ENCODE measurements at regions not wholly inside any gene's neighbourhood (a gene's known extent, or its start where the extent isn't known, plus 50 kb on each side); places are given as distances from the start of the nearest gene placed in this dataset.

DNA sequence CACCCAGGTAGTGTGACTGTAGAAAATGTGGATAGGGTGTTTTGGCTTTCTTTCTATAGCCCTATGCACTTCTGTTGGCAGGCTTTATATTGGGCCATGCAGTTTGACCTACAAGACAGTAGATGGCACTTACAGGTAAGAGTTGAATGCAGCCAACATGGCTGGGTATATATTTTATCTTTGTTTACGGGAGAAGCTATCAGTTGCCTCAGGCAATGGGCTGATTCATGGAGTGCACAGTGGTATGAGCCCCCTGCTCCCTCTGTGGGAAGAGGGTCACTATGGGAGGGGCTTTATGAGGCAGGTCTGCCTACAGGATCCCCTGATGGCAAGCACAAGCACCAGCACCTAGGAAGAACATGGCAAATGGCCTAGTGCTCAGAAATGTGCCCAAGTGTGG, 301.2 kb upstream of the CDIN1 start:
- Mint-ChIP-seq H3K27ac (no peak overlapping the region), H3K27me3 (no peaks in the 10 kb centered on the region), H3K36me3 (ENCODE audit: low read depth) (no peaks in the 10 kb centered on the region), H3K9me3 (peaks cover 16% of the 10 kb centered on the region), H3K4me3 (no peak overlapping the region), H3K4me1 (no peaks in the 10 kb centered on the region)
- no peak for ATAC-seq (replicated peaks)

DNA sequence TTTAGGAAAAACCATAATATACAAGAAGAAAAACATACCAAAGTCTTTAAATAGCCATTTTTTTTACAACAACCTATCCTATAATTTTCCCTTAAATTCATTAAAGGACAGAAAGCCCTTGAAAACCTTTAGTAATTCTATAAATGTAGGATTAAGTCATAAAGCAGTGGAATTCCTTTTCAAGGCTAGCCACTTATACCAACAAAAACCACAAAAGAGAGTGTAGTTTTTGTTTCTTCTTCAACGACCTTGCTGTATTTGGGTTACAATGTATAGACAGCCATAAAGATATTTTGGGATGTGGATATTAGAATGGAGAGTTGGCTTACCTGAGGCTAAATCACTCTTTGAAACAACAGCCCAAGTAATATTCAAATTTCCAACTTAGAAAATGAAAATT, 296.6 kb upstream of the CDIN1 start:
- peaks cover 18% of the 10 kb centered on the region for H3K9me3 Mint-ChIP-seq
- no peak overlapping the region for H3K4me3 Mint-ChIP-seq
- ATAC-seq (replicated peaks): no peak
- no peaks in the 10 kb centered on the region for H3K27me3 Mint-ChIP-seq
- H3K4me1 Mint-ChIP-seq: no peaks in the 10 kb centered on the region
- H3K36me3 Mint-ChIP-seq (ENCODE audit: low read depth): no peaks in the 10 kb centered on the region
- H3K27ac Mint-ChIP-seq: no peak overlapping the region

DNA sequence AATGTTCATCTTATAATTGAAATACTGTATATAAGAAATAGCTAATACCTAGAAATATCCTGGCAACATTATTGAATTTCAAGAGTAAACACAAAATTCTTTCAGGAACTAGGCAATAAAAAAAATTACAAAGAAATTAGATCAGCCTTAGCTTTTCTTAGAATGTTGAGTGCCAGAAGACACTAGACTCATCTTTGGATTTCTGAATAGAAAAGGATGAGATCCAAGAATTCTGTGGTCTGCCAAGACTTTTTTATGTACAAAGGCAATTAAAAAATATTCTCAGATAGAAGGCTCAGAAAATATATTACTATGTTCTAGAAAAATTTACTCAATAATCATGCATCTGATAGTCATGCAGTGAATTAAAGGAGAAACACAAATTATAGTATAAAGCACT, 294.5 kb upstream of the CDIN1 start:
- ATAC-seq (replicated peaks): no peak
- H3K27ac Mint-ChIP-seq: no peak overlapping the region

DNA sequence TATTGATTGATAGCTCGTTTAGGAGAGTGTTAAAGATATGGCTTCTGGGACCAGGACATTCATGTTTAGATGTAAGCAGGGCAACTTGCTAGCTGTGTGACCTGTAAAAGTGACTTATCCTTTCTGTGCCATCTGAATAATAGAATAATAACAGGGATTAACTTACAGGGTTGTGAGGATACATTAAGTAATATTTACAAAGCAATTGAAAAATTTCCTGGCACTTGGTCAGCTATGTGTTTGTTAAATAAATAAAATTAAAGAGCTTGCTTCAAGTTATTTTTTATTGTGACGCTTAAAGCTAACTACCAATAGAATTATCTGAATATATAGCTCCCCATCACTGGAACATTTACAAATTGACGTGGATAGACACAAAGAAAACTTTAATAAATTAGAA, 287.9 kb upstream of the CDIN1 start:
- H3K9me3 Mint-ChIP-seq: peaks cover 6% of the 10 kb centered on the region
- H3K4me1 Mint-ChIP-seq: no peaks in the 10 kb centered on the region
- H3K27ac Mint-ChIP-seq: no peak overlapping the region
- H3K36me3 Mint-ChIP-seq (ENCODE audit: low read depth): no peaks in the 10 kb centered on the region
- H3K27me3 Mint-ChIP-seq: peaks cover 8% of the 10 kb centered on the region
- ATAC-seq (replicated peaks): no peak
- no peak overlapping the region for H3K4me3 Mint-ChIP-seq

More for the DNA sequence above, 294.5 kb upstream of the CDIN1 start:
- H3K4me3 Mint-ChIP-seq: no peak overlapping the region
- H3K9me3 Mint-ChIP-seq: peaks cover 10% of the 10 kb centered on the region
- H3K27me3 Mint-ChIP-seq: peaks cover 2% of the 10 kb centered on the region
- no peaks in the 10 kb centered on the region for H3K36me3 Mint-ChIP-seq (ENCODE audit: low read depth)
- no peaks in the 10 kb centered on the region for H3K4me1 Mint-ChIP-seq

DNA sequence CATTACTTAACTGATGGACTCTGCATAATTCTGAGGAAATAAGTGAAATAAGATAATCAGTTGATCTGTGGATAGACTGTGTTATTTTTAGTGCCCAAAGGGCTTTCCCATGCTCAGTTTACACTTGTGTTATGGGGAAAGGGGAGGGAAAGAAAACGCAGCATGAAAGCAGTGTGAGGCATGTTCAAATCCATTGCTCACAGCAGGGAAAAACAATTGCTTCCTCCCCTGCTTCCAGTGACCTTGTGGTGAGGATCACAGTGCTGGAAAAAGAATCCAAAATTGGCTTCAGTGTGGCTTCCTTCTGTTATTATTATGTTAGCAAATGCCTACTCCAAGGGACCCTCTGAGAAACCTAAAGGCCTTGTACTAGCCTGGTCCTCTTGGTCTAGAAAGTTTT, 285.1 kb upstream of the CDIN1 start:
- Mint-ChIP-seq H3K4me3 (no peak overlapping the region), H3K36me3 (ENCODE audit: low read depth) (no peaks in the 10 kb centered on the region), H3K27ac (no peak overlapping the region), H3K9me3 (no peaks in the 10 kb centered on the region), H3K27me3 (peaks cover 8% of the 10 kb centered on the region), H3K4me1 (no peaks in the 10 kb centered on the region)
- ATAC-seq (replicated peaks): no peak

DNA sequence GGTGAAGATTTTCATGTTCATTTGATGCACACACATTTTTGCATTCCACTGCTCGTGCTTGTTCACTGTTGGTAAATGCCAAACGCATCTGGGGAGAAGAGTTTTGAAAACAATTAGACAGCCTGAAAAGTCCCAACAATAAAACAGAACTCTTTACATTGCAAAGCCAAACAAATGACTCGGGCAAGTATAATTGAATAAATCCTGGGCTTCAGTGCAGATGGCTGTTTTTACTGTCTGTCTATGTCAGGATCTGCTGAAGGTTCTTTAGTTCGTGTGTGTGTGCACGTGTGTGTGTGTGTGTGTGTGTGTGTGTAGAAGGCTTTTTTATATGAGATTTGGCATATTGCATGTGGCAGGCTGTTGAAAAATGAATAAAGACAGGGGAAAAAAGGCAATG, 277.5 kb upstream of the CDIN1 start:
- H3K27me3 Mint-ChIP-seq: no peaks in the 10 kb centered on the region
- no peak for ATAC-seq (replicated peaks)
- no peak overlapping the region for H3K4me3 Mint-ChIP-seq
- H3K36me3 Mint-ChIP-seq (ENCODE audit: low read depth): no peaks in the 10 kb centered on the region
- H3K27ac Mint-ChIP-seq: no peak overlapping the region
- no peaks in the 10 kb centered on the region for H3K9me3 Mint-ChIP-seq
- H3K4me1 Mint-ChIP-seq: no peaks in the 10 kb centered on the region

DNA sequence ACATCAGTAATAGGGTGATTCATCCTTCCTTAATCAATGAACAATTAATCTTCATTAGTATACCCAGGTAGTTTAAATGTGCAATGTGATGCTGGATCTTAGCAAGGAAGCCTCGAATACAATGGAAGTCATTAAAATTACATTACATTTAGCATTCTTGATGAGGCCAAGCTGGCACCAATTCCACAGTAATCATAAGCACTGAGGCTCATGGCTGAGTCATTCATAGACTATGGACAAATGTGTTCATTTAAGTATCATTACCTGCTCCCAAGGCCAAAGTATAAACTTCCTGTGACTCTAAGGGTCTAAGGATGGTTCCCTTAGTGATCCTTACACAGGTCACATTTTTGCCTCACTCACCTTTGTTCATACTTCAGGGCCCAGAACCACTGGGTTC, 266.4 kb upstream of the CDIN1 start:
- ATAC-seq (replicated peaks): no peak

DNA sequence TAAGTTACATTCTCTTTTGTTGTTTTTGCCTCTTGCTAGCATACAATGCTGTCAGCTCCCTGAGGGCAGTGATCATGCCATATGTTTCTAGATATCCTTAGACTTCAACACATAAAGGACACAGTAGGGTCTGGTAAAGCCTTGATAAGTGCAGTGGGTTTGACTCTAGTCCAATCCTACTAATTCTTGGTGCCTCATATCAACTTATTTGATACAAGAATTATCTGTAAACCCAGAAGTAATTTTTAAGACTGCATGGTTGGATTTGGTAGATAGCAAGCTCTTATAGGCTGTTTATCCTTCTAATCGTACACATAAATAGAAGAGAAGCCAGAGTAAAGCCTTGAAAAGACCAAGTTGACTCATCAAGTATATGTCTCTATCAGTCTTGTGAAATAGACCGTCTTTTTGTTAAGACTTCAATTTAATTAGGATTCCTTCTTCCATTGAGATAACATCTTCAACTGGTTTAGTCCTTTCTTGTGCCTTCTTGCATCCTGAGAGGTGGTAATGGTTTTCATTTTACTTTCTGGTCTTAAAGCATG, 265.6 kb upstream of the CDIN1 start:
- no peaks in the 10 kb centered on the region for H3K4me1 Mint-ChIP-seq
- no peak overlapping the region for H3K27ac Mint-ChIP-seq
- no peak for ATAC-seq (replicated peaks)
- no peak overlapping the region for H3K4me3 Mint-ChIP-seq
- no peaks in the 10 kb centered on the region for H3K36me3 Mint-ChIP-seq (ENCODE audit: low read depth)
- no peaks in the 10 kb centered on the region for H3K9me3 Mint-ChIP-seq
- no peaks in the 10 kb centered on the region for H3K27me3 Mint-ChIP-seq

More for the DNA sequence above, 266.4 kb upstream of the CDIN1 start:
- no peaks in the 10 kb centered on the region for H3K27me3 Mint-ChIP-seq
- no peaks in the 10 kb centered on the region for H3K9me3 Mint-ChIP-seq
- no peaks in the 10 kb centered on the region for H3K36me3 Mint-ChIP-seq (ENCODE audit: low read depth)
- no peak overlapping the region for H3K27ac Mint-ChIP-seq
- H3K4me3 Mint-ChIP-seq: no peak overlapping the region
- H3K4me1 Mint-ChIP-seq: no peaks in the 10 kb centered on the region

DNA sequence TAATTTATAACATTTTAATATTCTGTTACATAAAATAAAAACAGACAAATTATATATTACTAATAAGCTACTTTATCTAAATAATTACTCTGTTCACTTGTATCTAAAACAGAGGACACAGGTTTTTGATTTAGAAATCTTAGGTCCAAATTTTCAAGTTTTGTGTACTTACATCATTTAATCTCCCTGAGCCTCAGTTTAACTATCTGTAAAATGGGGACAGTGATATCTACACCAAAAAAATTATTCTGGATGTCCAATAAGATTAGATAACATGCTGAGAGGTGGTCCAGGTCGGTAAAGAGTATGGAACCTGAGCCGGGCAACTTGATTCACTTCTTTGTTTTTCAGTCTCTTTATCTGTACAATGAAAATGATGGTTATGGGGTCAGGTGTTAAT, 263.8 kb upstream of the CDIN1 start:
- Mint-ChIP-seq H3K4me1 (no peaks in the 10 kb centered on the region), H3K36me3 (ENCODE audit: low read depth) (no peaks in the 10 kb centered on the region), H3K27ac (no peak overlapping the region), H3K4me3 (no peak overlapping the region), H3K9me3 (no peaks in the 10 kb centered on the region), H3K27me3 (no peaks in the 10 kb centered on the region)
- ATAC-seq (replicated peaks): no peak

DNA sequence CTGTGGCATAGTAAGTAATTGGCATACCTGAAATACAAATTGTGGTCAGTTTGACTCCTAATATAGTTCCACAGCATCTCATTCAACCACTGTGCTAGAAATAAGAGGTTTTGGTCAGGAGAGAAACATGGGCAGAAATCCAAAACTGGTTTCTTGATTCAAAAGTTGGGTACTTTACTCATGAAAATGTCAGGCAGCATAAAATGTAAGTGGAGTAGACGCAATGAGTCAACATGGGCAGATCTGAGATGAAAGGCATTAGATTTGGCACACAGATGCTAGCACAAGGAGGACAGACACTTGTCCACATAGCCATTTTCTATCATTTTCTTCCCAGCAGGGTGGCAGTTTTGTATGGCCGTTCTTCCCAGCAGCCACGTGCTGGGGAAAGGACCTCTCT, 255.8 kb upstream of the CDIN1 start:
- no peak overlapping the region for H3K27ac Mint-ChIP-seq
- H3K4me1 Mint-ChIP-seq: no peaks in the 10 kb centered on the region
- H3K4me3 Mint-ChIP-seq: no peak overlapping the region
- H3K27me3 Mint-ChIP-seq: no peaks in the 10 kb centered on the region
- no peaks in the 10 kb centered on the region for H3K36me3 Mint-ChIP-seq (ENCODE audit: low read depth)
- peaks cover 10% of the 10 kb centered on the region for H3K9me3 Mint-ChIP-seq
- no peak for ATAC-seq (replicated peaks)

DNA sequence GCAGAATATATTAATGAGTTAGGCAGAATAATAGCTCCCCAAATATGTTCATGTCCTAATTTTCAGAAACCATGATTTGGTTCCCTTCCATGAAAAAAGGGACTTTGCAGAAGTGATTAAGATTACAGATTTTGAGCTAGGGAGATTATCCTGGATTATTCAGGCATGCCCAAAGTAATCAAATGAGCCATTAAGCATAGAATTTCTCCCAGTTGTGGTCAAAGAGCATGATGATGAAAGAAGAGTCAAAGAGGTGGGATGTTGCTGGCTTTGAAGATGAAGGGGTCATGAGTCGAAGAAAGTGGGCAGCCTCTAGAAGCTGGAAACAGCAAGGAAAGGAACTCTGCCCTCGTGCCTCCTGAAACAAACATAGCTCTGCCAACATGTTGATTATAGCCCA, 254.2 kb upstream of the CDIN1 start:
- Mint-ChIP-seq H3K27me3 (no peaks in the 10 kb centered on the region), H3K4me3 (no peak overlapping the region), H3K9me3 (peaks cover 10% of the 10 kb centered on the region), H3K27ac (no peak overlapping the region), H3K4me1 (no peaks in the 10 kb centered on the region), H3K36me3 (ENCODE audit: low read depth) (no peaks in the 10 kb centered on the region)
- ATAC-seq (replicated peaks): no peak

DNA sequence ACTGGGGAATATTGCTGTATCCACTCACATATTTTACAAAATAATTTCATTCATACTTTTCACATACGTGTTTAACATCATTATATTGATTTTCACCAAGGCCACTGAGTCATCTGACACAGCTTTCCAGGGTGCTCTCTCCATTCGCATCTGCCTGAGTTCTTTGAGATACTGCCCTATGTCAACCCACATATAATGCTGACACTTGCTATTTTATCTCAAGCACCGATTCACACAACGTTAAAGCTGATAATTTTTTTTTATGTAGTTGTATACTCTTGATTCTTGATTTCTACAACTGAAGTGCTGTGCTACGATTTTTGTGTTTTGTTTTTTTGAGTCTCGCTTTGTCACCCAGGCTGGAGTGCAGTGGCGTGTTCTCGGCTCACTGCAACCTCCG, 249.8 kb upstream of the CDIN1 start:
- no peak overlapping the region for H3K27ac Mint-ChIP-seq
- H3K4me3 Mint-ChIP-seq: no peak overlapping the region
- no peaks in the 10 kb centered on the region for H3K4me1 Mint-ChIP-seq
- no peak for ATAC-seq (replicated peaks)
- no peaks in the 10 kb centered on the region for H3K36me3 Mint-ChIP-seq (ENCODE audit: low read depth)
- no peaks in the 10 kb centered on the region for H3K27me3 Mint-ChIP-seq
- H3K9me3 Mint-ChIP-seq: peaks cover 3% of the 10 kb centered on the region

DNA sequence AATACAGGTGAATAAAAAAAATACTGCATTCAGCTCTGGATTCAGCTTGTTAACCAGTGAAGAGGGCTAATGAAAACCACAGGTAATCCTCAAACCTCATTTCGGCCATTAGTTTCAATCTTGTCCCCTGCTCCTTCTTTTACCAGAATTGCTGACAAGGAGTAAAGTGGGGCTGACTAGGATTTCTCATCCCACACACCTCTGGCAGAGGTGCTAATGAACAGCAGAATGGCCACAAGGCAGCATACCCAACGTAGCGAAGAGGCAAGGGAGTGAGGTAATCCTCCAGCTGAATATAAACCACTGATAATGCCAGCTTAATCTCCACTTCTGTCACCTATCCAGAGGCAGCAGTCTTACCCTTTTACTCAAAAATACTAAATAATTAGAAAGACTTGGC, 248.8 kb upstream of the CDIN1 start:
- Mint-ChIP-seq H3K27me3 (no peaks in the 10 kb centered on the region), H3K27ac (no peak overlapping the region), H3K4me1 (no peaks in the 10 kb centered on the region), H3K36me3 (ENCODE audit: low read depth) (no peaks in the 10 kb centered on the region), H3K9me3 (peaks cover 3% of the 10 kb centered on the region), H3K4me3 (no peak overlapping the region)
- ATAC-seq (replicated peaks): no peak

DNA sequence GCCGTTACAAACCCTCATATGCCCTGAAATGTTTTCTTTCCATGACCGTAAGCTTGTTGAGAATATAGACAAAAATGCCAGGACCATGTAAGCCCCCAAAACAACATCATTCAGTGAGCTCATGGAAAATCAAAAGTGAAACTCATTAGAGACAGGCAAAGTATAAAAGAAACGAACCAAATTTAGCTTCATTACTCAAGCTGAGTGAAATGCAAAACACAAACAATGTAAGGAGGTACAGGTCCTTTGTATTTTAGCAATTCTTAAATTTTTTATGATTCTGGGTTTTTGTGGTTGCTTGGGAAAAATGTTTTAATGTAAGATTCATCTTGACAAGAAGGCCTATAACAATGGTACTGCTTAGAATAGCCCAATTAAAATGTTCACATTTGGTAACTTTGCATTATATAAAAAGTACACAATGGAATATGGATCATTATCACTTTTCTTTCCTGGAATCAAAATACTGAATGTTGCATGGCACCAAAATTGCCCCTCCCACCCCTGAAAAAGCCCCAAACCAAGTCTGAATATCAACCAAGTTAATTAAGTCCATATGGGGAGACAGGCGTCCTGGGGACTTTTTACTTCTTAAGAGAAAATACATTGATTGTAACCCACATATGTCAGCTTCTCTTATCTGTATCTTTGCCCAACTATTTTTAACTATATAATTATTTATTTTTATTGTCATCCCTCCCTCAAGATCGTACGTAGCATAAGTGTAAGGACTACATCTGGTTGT, 247.7 kb upstream of the CDIN1 start:
- Mint-ChIP-seq H3K27me3 (no peaks in the 10 kb centered on the region), H3K9me3 (peaks cover 3% of the 10 kb centered on the region), H3K4me3 (no peak overlapping the region), H3K4me1 (no peaks in the 10 kb centered on the region), H3K27ac (no peak overlapping the region), H3K36me3 (ENCODE audit: low read depth) (no peaks in the 10 kb centered on the region)
- no peak for ATAC-seq (replicated peaks)

DNA sequence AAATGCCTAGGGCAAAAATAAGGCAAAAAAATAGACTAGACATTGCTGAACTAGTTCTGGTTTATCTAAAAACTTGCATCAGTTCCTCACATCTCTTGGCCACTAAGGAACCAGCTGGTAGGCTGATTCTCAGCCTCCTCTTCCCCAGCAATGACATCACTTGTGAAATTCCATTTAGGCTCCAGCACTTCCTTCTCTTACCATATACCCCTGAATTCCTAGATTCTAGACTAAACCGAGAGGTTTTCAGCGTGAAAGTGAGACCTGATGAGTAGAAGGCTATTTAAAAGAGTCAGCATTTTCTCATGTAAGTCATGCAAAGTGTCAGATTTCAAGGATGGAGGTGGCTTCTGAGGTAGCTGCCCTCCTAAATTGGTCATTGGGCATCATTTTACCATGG, 247.1 kb upstream of the CDIN1 start:
- Mint-ChIP-seq H3K9me3 (peaks cover 3% of the 10 kb centered on the region), H3K36me3 (ENCODE audit: low read depth) (no peaks in the 10 kb centered on the region), H3K27ac (no peak overlapping the region), H3K4me3 (no peak overlapping the region), H3K27me3 (no peaks in the 10 kb centered on the region), H3K4me1 (no peaks in the 10 kb centered on the region)
- no peak for ATAC-seq (replicated peaks)

DNA sequence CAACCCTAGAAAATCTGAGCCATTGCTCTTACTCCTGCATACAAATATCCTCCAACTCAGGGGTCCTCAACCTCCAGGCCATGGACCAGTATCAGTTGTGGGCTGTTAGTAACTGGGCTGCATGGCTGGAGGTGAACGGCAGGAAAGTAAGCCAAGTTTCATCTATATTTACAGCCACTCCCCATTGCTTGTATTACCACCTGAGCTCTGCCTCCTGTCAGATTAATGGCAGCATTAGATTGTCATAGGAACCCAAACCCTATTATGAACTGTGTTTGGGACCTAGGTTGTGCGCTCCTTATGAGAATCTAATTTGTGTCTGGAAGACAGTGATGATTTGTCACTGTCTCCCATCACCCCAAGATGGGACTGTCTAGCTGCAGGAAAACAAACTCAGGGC, 246.5 kb upstream of the CDIN1 start:
- no peak for ATAC-seq (replicated peaks)
- Mint-ChIP-seq H3K27ac (no peak overlapping the region), H3K9me3 (peaks cover 3% of the 10 kb centered on the region), H3K4me3 (no peak overlapping the region), H3K36me3 (ENCODE audit: low read depth) (no peaks in the 10 kb centered on the region), H3K27me3 (no peaks in the 10 kb centered on the region), H3K4me1 (no peaks in the 10 kb centered on the region)

Data from activated T-helper 17 cell treated with anti-CD3 and anti-CD28 coated beads, Interleukin-2, amount 50 U/mL, for 72 hours (primary cell).